Neuronal stem cell (in vitro differentiated cells): ENCODE measurements at regions not wholly inside any gene's neighbourhood (a gene's known extent, or its start where the extent isn't known, plus 50 kb on each side); places are given as distances from the start of the nearest gene placed in this dataset.
A peak's percentile ranks its signal among the peaks of the same experiment; 100 is the strongest.

ENCODE experiments used
- DNase-seq: peaks from one replicate; pipeline ENCODE4 v3.0.0-alpha.2; 2013; ENCODE audit warnings: low spot score
- H2AFZ ChIP-seq: one replicate; pipeline ENCODE4 v1.6.1; 2013; ENCODE audit warnings: mild to moderate bottlenecking, low read length, inconsistent platforms
- H2AK5ac ChIP-seq: 2 replicates; pipeline ENCODE4 v1.6.1; 2013; ENCODE audit warnings: low read depth, mild to moderate bottlenecking, inconsistent platforms, low read length, moderate library complexity, mixed read lengths
- H2BK120ac ChIP-seq: 2 replicates; pipeline ENCODE4 v1.6.1; 2013; ENCODE audit warnings: low read depth, mild to moderate bottlenecking, inconsistent platforms, low read length, moderate library complexity, mixed read lengths
- H2BK12ac ChIP-seq: one replicate; pipeline ENCODE4 v1.6.1; 2013; ENCODE audit warnings: low read length, inconsistent platforms
- H2BK15ac ChIP-seq: 2 replicates; pipeline ENCODE4 v1.6.1; 2013; ENCODE audit warnings: mild to moderate bottlenecking, low read length, inconsistent platforms, mixed read lengths
- H2BK5ac ChIP-seq: one replicate; pipeline ENCODE4 v1.6.1; 2013; ENCODE audit warnings: inconsistent platforms, mild to moderate bottlenecking, low read length, moderate library complexity
- H3K14ac ChIP-seq: one replicate; pipeline ENCODE4 v1.6.1; 2013; ENCODE audit warnings: low read length, inconsistent platforms
- H3K18ac ChIP-seq: 2 replicates; pipeline ENCODE4 v1.6.1; 2013; ENCODE audit warnings: low read length, inconsistent platforms
- H3K23ac ChIP-seq: 2 replicates; pipeline ENCODE4 v1.6.1; 2013; ENCODE audit warnings: low read depth, mild to moderate bottlenecking, mixed read lengths, low read length, inconsistent platforms; ENCODE audit not compliant: poor library complexity
- H3K27ac ChIP-seq: replicated peaks from 3 replicates; pipeline ENCODE4 v1.5.1; 2013; ENCODE audit warnings: low read length, inconsistent platforms
- H3K27me3 ChIP-seq, 3 experiments: 2 replicates each; pipeline ENCODE4 v1.6.1; 2013; ENCODE audit warnings: low read length in 3 of 3, mild to moderate bottlenecking in 2 of 3, inconsistent platforms in 1 of 3, low read depth in 1 of 3, mixed read lengths in 1 of 3, moderate library complexity in 1 of 3; ENCODE audit not compliant: control insufficient read depth in 3 of 3, insufficient read depth in 3 of 3
- H3K36me3 ChIP-seq, 2 donors: replicated peaks in 1 of 2; 2 replicates each; pipeline ENCODE4 v1.6.1; 2013; ENCODE audit warnings: low read length in 2 of 2; ENCODE audit not compliant: control insufficient read depth in 2 of 2, insufficient read depth in 2 of 2
- H3K4ac ChIP-seq: 2 replicates; pipeline ENCODE4 v1.6.1; 2013; ENCODE audit warnings: inconsistent platforms, mild to moderate bottlenecking, low read length, moderate library complexity
- H3K4me1 ChIP-seq, 2 donors: 1 replicate in 1 of 2; 2 replicates in 1 of 2; pipeline ENCODE4 v1.6.1; 2013; ENCODE audit warnings: low read length in 2 of 2, low read depth in 1 of 2; ENCODE audit not compliant: control insufficient read depth in 2 of 2, insufficient read depth in 1 of 2
- H3K4me2 ChIP-seq: one replicate; pipeline ENCODE4 v1.6.1; 2013; ENCODE audit warnings: mild to moderate bottlenecking, low read length, inconsistent platforms; ENCODE audit not compliant: insufficient read depth, poor library complexity, severe bottlenecking
- H3K4me3 ChIP-seq, 2 donors: 2 replicates each; pipeline ENCODE4 v1.5.1; 2013; ENCODE audit warnings: low read length in 2 of 2, mild to moderate bottlenecking in 2 of 2, inconsistent platforms in 1 of 2, moderate library complexity in 1 of 2
- H3K79me1 ChIP-seq: one replicate; pipeline ENCODE4 v1.6.1; 2013; ENCODE audit warnings: low read depth, mild to moderate bottlenecking, inconsistent platforms, low read length, moderate library complexity
- H3K9ac ChIP-seq: one replicate; pipeline ENCODE4 v1.6.1; 2013; ENCODE audit warnings: mild to moderate bottlenecking, low read depth, low read length, inconsistent platforms; ENCODE audit not compliant: poor library complexity
- H3K9me3 ChIP-seq, 2 donors: replicated peaks in 1 of 2; 2 replicates each; pipeline versions ENCODE3 to v1.6.1; 2013; ENCODE audit warnings: low read length in 2 of 2, mild to moderate bottlenecking in 2 of 2, inconsistent platforms in 1 of 2, low read depth in 1 of 2, mixed read lengths in 1 of 2, moderate library complexity in 1 of 2; ENCODE audit not compliant: control insufficient read depth in 2 of 2, insufficient read depth in 1 of 2
- H4K8ac ChIP-seq: one replicate; pipeline ENCODE4 v1.6.1; 2013; ENCODE audit warnings: low read depth, mild to moderate bottlenecking, inconsistent platforms, low read length, moderate library complexity
- H4K91ac ChIP-seq: one replicate; pipeline ENCODE4 v1.6.1; 2013; ENCODE audit warnings: low read length, low read depth, mild to moderate bottlenecking, inconsistent platforms; ENCODE audit not compliant: poor library complexity
- WGBS, 2 donors: extraction: QIAGEN DNeasy Blood & Tissue Kit; methylation state at CpG; one replicate each; pipeline ENCODE4 v1.1.7; 2013; ENCODE audit warnings: missing lambda C conversion rate in 2 of 2, mixed read lengths in 1 of 2; ENCODE audit not compliant: insufficient read length in 2 of 2, insufficient replicate concordance in 1 of 2; ENCODE audit errors: extremely low coverage in 2 of 2; 5-methylcytosine and 5-hydroxymethylcytosine counted together

DNA sequence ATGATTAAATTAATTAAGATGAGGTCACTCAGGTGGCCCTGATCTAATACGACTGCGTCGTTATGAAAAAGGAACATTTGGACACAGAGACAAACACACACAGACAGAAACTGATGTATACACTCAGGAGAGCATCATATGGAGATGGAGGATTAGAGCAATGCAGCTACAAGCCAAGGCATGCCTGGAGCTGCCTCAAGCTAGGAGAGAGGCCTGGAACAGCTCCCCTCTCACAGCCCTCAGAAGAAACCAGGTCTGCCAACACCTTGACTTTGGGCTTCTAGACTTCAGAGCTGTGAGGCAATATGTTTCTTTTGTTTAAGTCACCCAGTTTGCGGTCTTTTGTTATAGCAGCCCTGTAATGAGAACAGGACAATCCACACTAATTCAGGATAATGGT, 318.9 kb downstream of the HS3ST3B1 start:
- no peak overlapping the region for H3K4ac ChIP-seq
- H3K4me2 ChIP-seq = no peak overlapping the region
- H4K91ac ChIP-seq = no peak overlapping the region
- peaks cover 2 to 4% of the 10 kb centered on the region in 2 donors for H3K9me3 ChIP-seq
- H2AK5ac ChIP-seq = no peak overlapping the region
- no peak for DNase-seq
- H3K18ac ChIP-seq = no peak overlapping the region
- no peak overlapping the region for H3K23ac ChIP-seq
- H2BK12ac ChIP-seq = no peak overlapping the region
- H3K4me1 ChIP-seq = peaks cover 0 to 4% of the 10 kb centered on the region in 2 donors
- no peak overlapping the region for H3K9ac ChIP-seq
- H2BK120ac ChIP-seq = no peak overlapping the region
- no peak overlapping the region for H4K8ac ChIP-seq
- H3K14ac ChIP-seq = no peak overlapping the region
- H3K27me3 ChIP-seq = no peaks in the 10 kb centered on the region
- H2AFZ ChIP-seq = no peak overlapping the region
- no peak overlapping the region for H2BK5ac ChIP-seq
- no peak overlapping the region for H2BK15ac ChIP-seq
- H3K79me1 ChIP-seq = no peaks in the 10 kb centered on the region
- H3K36me3 ChIP-seq = no peaks in the 10 kb centered on the region
- no peak overlapping the region for H3K4me3 ChIP-seq
- WGBS, 2 donors = no CpG with 5 or more reads among the region's 4 CpGs
- no peak overlapping the region for H3K27ac ChIP-seq

DNA sequence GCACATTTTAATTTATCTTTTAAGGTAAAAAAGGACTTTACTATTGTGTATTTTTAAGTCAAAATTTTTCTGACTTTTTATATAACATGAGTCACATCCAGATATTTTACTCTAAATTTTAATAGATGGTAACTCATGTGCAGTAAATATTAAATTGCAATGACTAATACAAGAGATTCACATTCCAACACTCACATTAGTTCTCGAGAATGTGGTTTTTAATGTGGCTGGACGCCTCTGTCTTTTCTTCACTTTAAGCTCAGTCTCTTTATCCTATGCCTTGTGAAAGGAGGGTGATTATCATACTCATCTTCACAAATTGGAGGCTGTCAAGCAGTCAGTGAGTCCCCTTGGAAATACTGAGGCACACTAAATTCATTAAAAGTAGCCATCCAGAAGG, 315.6 kb downstream of the HS3ST3B1 start:
- H3K4me1 ChIP-seq = peaks cover 0 to 3% of the 10 kb centered on the region in 2 donors

GRCh38 chr17:14605267-14605599, 304.4 kb downstream of the HS3ST3B1 start:
- H4K8ac ChIP-seq = no peak overlapping the region
- H3K9me3 ChIP-seq = no peaks in the 10 kb centered on the region
- no peak overlapping the region for H3K9ac ChIP-seq
- no peaks in the 10 kb centered on the region for H3K79me1 ChIP-seq
- no peak overlapping the region for H2BK15ac ChIP-seq
- H3K23ac ChIP-seq = no peak overlapping the region
- no peak overlapping the region for H2BK5ac ChIP-seq
- no peak overlapping the region for H3K27ac ChIP-seq
- no peaks in the 10 kb centered on the region for H3K4me1 ChIP-seq
- no peak for DNase-seq
- no peak overlapping the region for H3K4me2 ChIP-seq
- no CpG with 5 or more reads among the region's 5 CpGs for WGBS, 2 donors
- no peak overlapping the region for H4K91ac ChIP-seq
- peak overlapping the region; percentile 23 for H2AFZ ChIP-seq
- H3K4ac ChIP-seq = no peak overlapping the region
- no peak overlapping the region for H3K4me3 ChIP-seq
- no peak overlapping the region for H3K14ac ChIP-seq
- no peak overlapping the region for H2BK12ac ChIP-seq
- no peak overlapping the region for H2AK5ac ChIP-seq
- H3K27me3 ChIP-seq = no peaks in the 10 kb centered on the region
- H3K36me3 ChIP-seq = no peaks in the 10 kb centered on the region
- H2BK120ac ChIP-seq = no peak overlapping the region
- no peak overlapping the region for H3K18ac ChIP-seq

More for the DNA sequence above, 315.6 kb downstream of the HS3ST3B1 start:
- Histone ChIP-seq H2BK15ac (no peak overlapping the region), H3K36me3 (no peaks in the 10 kb centered on the region), H3K14ac (no peak overlapping the region), H3K9me3 (peaks cover 2 to 6% of the 10 kb centered on the region in 2 donors), H3K4me3 (no peak overlapping the region), H3K23ac (no peak overlapping the region), H2BK5ac (no peak overlapping the region), H3K4ac (no peak overlapping the region), H2BK120ac (no peak overlapping the region), H3K4me2 (no peak overlapping the region), H3K27ac (no peak overlapping the region), H2BK12ac (no peak overlapping the region), H3K27me3 (no peaks in the 10 kb centered on the region), H3K79me1 (no peaks in the 10 kb centered on the region), H2AFZ (no peak overlapping the region), H2AK5ac (no peak overlapping the region), H4K8ac (no peak overlapping the region), H3K9ac (no peak overlapping the region), H3K18ac (no peak overlapping the region), H4K91ac (no peak overlapping the region)
- DNase-seq = no peak
- WGBS, 2 donors = no CpG with 5 or more reads among the region's 2 CpGs

- WGBS, 2 donors = no CpG with 5 or more reads among the region's 9 CpGs
- H2BK5ac ChIP-seq = no peak overlapping the region
- H3K18ac ChIP-seq = no peak overlapping the region
- H3K9ac ChIP-seq = no peak overlapping the region
- H3K4ac ChIP-seq = no peak overlapping the region
- no peak overlapping the region for H3K27ac ChIP-seq
- H2AK5ac ChIP-seq = no peak overlapping the region
- H3K4me3 ChIP-seq = no peak overlapping the region
- H3K79me1 ChIP-seq = no peaks in the 10 kb centered on the region
- H3K23ac ChIP-seq = no peak overlapping the region
- H3K14ac ChIP-seq = no peak overlapping the region
- H3K4me1 ChIP-seq = no peaks in the 10 kb centered on the region
- no peak overlapping the region for H2BK120ac ChIP-seq
- H3K9me3 ChIP-seq = no peaks in the 10 kb centered on the region
- H4K8ac ChIP-seq = no peak overlapping the region
- peak overlapping the region; percentile 23 for H2AFZ ChIP-seq
- no peak for DNase-seq
- H3K4me2 ChIP-seq = no peak overlapping the region
- H2BK15ac ChIP-seq = no peak overlapping the region
- H3K27me3 ChIP-seq = no peaks in the 10 kb centered on the region
- H2BK12ac ChIP-seq = no peak overlapping the region
- no peak overlapping the region for H4K91ac ChIP-seq
- no peaks in the 10 kb centered on the region for H3K36me3 ChIP-seq
These were observed 303.8 kb downstream of the HS3ST3B1 start for GRCh38 chr17:14604591-14605266.
